ENCODE measurements at regions not wholly inside any gene's neighbourhood (a gene's known extent, or its start where the extent isn't known, plus 50 kb on each side); places are given as distances from the start of the nearest gene placed in this dataset.

GRCh38 chr4:60313611-60314178, 886.4 kb upstream of the ADGRL3 start:
- CTCF ChIA-PET = interaction anchor here (0.5 to 0.6 kb wide), 2 partner anchors 268 to 656 kb away, joined by 3 to 4 read pairs; no protein-coding TSS in a partner anchor
- TF ChIP-seq CTCF (conservative IDR thresholded peaks at IDR 0.05; ENCODE audit: low read depth) = no peak
- POLR2A ChIA-PET (ENCODE audit: low non-redundant PET) = no interaction called here
- DNase-seq (ENCODE audit: low spot score) = no peak
- no peak overlapping the region for H3K27ac ChIP-seq

- no peak for TF ChIP-seq CTCF (conservative IDR thresholded peaks at IDR 0.05; ENCODE audit: low read depth)
- CTCF ChIA-PET = no interaction called here
- no peak overlapping the region for H3K27ac ChIP-seq
- POLR2A ChIA-PET (ENCODE audit: low non-redundant PET) = no interaction called here
- DNase-seq (ENCODE audit: low spot score) = no peak
Measured at GRCh38 chr4:60314416-60314815, 885.7 kb upstream of the ADGRL3 start.

- ChIA-PET CTCF (interaction anchor here (0.7 kb wide), 1 partner anchor 750 kb away, joined by 3 read pairs; no protein-coding TSS in a partner anchor), POLR2A (ENCODE audit: low non-redundant PET) (no interaction called here)
- no peak for DNase-seq (ENCODE audit: low spot score)
- no peak for TF ChIP-seq CTCF (conservative IDR thresholded peaks at IDR 0.05; ENCODE audit: low read depth)
- no peak overlapping the region for H3K27ac ChIP-seq
Measured at GRCh38 chr4:60315586-60315985, 884.5 kb upstream of the ADGRL3 start.

DNA sequence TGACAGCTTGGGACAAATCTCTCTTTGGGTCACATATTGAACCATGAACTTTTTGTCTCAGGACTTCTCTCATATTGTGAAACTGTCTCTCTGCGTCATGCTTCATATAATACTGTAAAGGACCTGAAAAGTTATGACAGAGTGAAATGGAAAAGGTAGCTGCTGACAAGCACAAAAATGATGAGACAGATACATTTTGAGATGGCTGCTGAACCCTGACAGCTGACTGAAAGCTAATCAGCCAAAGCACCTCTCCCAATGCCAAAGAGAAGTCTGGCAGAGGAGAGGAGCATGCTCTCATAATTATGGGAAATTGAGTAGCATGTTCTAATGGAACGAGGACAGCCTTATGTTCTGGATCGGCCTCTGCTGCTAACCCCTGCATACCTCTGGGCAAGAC, 873.4 kb upstream of the ADGRL3 start:
- no peak overlapping the region for H3K27ac ChIP-seq
- CTCF ChIA-PET = no interaction called here
- no peak for DNase-seq (ENCODE audit: low spot score)
- POLR2A ChIA-PET (ENCODE audit: low non-redundant PET) = no interaction called here
- no peak for TF ChIP-seq CTCF (conservative IDR thresholded peaks at IDR 0.05; ENCODE audit: low read depth)

GRCh38 chr4:60327651-60328050, 872.5 kb upstream of the ADGRL3 start:
- no peak overlapping the region for H3K27ac ChIP-seq
- CTCF ChIA-PET = no interaction called here
- POLR2A ChIA-PET (ENCODE audit: low non-redundant PET) = no interaction called here
- no peak for DNase-seq (ENCODE audit: low spot score)
- no peak for TF ChIP-seq CTCF (conservative IDR thresholded peaks at IDR 0.05; ENCODE audit: low read depth)

- no peak for TF ChIP-seq CTCF (conservative IDR thresholded peaks at IDR 0.05; ENCODE audit: low read depth)
- no peak overlapping the region for H3K27ac ChIP-seq
- CTCF ChIA-PET = no interaction called here
- POLR2A ChIA-PET (ENCODE audit: low non-redundant PET) = no interaction called here
- no peak for DNase-seq (ENCODE audit: low spot score)
Measured at GRCh38 chr4:60344908-60345307, 855.2 kb upstream of the ADGRL3 start.

DNA sequence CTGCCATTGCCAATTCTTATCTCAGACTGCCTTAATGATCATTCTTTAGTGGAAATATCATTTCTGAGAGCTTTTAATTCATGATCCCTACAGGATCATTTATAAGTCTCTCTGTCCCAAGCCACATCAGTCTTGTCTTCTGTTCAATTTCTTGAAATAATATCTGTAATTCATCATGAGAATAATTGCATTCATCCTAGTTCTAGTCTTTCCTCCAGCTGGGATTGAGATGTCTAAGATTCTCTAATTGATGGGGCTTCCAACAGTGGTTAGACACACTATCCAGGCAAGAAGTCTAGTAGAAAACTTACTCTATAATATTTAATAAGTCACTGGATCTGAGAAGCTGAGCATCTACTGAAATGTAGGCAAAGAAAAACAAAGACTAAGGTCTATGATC, 854.7 kb upstream of the ADGRL3 start:
- no peak overlapping the region for H3K27ac ChIP-seq
- CTCF ChIA-PET = no interaction called here
- POLR2A ChIA-PET (ENCODE audit: low non-redundant PET) = no interaction called here
- TF ChIP-seq CTCF (conservative IDR thresholded peaks at IDR 0.05; ENCODE audit: low read depth) = no peak
- no peak for DNase-seq (ENCODE audit: low spot score)

Measured in RWPE1 (cell line).